G401 (cell line): ENCODE measurements at regions not wholly inside any gene's neighbourhood (a gene's known extent, or its start where the extent isn't known, plus 50 kb on each side); places are given as distances from the start of the nearest gene placed in this dataset.

Experiments used
- DNase-seq: peaks from one replicate; pipeline ENCODE4 v3.0.0-alpha.2; 2015; ENCODE audit warnings: low spot score
- in situ Hi-C: cut with HindIII; loops from 2 replicates; pipeline ENCODE4 v1.10.0; 2016; ENCODE audit warnings: low sequenced_read_pairs, mixed read lengths

DNA sequence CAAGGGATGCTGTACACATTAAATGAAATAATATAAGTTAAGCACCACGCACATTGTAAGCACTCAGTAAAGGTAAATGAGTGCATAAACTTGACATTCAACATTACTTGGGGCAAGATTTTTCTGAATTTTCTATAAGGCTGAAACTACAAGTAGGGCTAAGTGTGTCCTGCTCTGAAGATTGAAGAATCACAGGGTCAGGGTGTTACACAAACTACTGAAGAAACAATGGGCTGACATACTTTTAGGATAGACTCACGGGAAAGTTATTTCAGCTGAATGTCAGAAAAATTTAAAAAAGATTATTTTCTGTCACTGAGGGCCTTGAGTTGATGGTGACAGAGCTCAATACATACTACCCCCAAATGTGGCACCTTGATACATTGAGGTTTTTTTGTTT, 644.2 kb upstream of the PLXNA2 start:
- in situ Hi-C loops: no loop called here
- DNase-seq: no peak

DNA sequence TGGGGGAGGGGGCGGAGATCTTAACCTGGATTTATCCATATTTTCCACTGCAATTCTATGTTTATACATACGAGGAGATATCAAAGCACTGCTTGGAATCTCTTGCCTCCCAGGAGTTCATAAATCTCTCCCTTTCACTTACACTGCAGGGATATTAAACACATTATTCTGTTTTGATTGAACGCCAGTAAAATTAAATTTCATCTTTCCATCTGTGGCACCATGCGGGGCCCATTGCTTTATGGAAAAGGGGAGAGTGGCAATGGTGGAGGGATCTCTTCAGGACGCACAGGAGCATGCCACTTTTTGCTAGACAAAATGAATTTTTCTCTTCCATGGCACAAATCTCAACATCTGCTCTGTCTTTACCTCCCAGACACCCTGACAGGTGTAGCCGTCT, 648.0 kb upstream of the PLXNA2 start:
- no peak for DNase-seq
- in situ Hi-C loops: no loop called here

GRCh38 chr1:208893251-208893650, 649.1 kb upstream of the PLXNA2 start:
- DNase-seq: no peak
- in situ Hi-C loops: no loop called here

DNA sequence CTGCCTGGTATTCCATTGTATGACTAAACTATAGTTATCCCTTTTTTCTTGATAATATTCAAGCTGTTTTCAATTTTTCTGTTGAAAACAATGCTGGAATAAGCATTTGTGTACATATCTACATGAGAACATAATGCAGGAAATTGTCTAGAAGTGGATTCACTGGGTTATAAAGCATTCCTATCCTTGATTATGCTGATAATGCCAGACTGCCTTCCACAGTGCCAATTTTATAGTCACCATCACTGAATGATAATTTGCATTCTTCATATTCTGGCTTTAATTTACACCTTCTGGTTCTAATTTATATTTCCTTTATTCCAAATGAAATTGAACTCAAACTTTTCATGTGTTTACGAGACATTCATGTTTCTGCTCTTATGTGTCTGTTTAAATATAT, 651.0 kb upstream of the PLXNA2 start:
- no peak for DNase-seq
- in situ Hi-C loops: no loop called here

DNA sequence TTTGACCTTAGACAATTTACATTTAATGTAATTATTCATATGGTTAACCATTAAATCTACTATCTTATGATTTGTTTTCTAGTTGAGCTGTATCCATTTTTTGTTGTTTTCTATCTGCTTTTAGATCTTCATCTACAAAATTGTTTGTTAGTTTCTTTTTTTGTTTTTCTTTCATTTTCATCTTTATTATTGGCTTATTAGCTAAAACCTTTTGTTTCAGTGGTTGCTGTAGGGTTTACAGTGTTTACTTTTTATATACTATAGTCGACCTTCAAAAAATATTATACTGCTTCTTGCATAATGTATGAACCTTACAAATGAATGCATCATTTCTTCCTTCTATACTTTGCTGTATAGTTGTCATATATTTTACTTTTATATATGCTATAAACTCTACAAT, 651.6 kb upstream of the PLXNA2 start:
- no peak for DNase-seq
- in situ Hi-C loops: no loop called here

GRCh38 chr1:208896768-208897167, 652.6 kb upstream of the PLXNA2 start:
- DNase-seq: no peak
- in situ Hi-C loops: no loop called here

GRCh38 chr1:208899438-208899837, 655.3 kb upstream of the PLXNA2 start:
- in situ Hi-C loops: no loop called here
- DNase-seq: no peak

- no peak for DNase-seq
- in situ Hi-C loops: no loop called here
These were observed 659.2 kb upstream of the PLXNA2 start for GRCh38 chr1:208903251-208903905.

DNA sequence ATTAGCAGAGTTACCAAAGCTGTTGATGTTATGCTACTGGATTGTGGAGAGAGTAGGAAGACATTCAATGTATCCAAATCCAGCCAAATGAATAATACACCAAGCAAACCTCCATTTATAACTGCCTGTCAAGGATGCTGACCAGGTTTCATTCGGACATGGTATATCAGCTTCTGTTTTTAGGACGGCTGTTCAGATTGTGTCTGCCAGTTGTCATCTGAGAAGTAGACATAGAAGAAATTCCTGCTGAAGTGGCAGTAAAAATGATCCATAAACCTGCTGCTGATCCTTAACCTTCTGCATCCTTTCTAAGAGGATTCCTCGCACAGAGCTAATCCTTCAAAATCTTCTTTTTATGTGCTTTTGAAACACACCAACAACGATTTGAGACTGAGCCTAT, 663.6 kb upstream of the PLXNA2 start:
- DNase-seq: no peak
- in situ Hi-C loops: no loop called here

- no peak for DNase-seq
- in situ Hi-C loops: no loop called here
These were observed 665.1 kb upstream of the PLXNA2 start for GRCh38 chr1:208909011-208909984.

- DNase-seq: no peak
- in situ Hi-C loops: no loop called here
These were observed 666.0 kb upstream of the PLXNA2 start for GRCh38 chr1:208910161-208910560.

DNA sequence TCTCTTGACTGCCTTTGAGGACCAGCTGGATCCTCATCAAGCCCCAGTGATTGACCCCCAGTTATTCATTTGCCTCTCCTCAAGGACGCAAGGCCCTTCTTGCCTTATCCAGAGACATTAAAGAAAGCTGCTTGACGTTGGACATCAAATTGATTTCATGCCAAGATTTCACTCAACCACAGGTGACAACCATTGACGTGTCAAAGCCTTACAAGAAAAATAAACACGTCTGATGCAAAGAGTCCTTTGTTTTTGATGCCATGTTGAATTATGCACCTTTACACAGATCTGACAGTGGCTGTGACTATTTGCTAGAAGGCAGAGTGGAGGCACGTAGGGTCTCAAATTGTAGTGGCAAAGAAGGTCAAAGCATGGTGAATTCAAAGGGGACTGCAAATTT, 666.2 kb upstream of the CAMK1G start:
- in situ Hi-C loops: no loop called here
- no peak for DNase-seq

GRCh38 chr1:208917723-208918122, 665.8 kb upstream of the CAMK1G start:
- DNase-seq: no peak
- in situ Hi-C loops: no loop called here

DNA sequence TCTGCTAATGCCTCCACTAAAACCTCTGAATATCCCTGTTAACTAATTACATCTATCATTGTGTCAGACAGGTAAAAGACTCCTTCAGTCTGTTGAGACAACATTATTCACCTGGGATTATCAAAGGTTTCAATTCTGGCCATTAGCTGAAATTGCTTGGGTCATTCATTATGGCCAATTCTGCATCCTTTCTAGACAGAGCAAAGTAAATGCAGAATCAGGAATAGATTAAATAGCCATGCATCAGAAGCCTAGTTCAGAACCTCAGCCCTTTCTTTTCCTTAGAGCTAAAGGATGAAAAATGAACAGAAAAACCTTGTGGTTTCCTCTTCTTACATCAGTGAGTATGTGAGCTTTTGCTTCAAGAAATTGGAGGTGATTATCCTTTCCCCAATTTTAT, 665.4 kb upstream of the CAMK1G start:
- in situ Hi-C loops: no loop called here
- no peak for DNase-seq

DNA sequence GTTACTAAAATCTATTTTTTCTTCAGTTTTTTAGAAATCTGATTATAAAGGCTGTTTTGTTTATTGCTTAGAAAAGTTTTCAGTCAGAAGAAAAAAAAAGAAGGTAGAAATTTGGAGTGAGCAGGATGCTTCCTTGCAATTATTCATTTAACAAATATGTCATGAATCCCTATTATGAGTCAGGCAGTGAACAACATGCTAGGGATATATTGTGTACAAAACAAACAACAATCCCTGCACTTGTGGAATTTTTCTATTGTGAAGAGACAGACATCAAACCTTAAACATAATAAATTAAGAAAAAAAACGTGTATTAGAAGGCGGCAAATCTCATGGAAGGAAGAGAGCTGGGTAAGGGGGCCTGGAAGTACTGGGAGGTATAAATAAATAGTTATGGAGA, 664.1 kb upstream of the CAMK1G start:
- DNase-seq: no peak
- in situ Hi-C loops: no loop called here

GRCh38 chr1:208921259-208921658, 662.3 kb upstream of the CAMK1G start:
- DNase-seq: no peak

GRCh38 chr1:208923456-208923855, 660.1 kb upstream of the CAMK1G start:
- no peak for DNase-seq

More at GRCh38 chr1:208921259-208921658, 662.3 kb upstream of the CAMK1G start:
- in situ Hi-C loops: no loop called here

GRCh38 chr1:208923946-208924720, 659.4 kb upstream of the CAMK1G start:
- in situ Hi-C loops: no loop called here

More at GRCh38 chr1:208923456-208923855, 660.1 kb upstream of the CAMK1G start:
- in situ Hi-C loops: no loop called here

GRCh38 chr1:208924928-208925327, 658.6 kb upstream of the CAMK1G start:
- in situ Hi-C loops: no loop called here
- DNase-seq: no peak

More at GRCh38 chr1:208923946-208924720, 659.4 kb upstream of the CAMK1G start:
- DNase-seq: no peak
